Ascending aorta (tissue), 2 donors: ENCODE measurements at regions not wholly inside any gene's neighbourhood (a gene's known extent, or its start where the extent isn't known, plus 50 kb on each side); places are given as distances from the start of the nearest gene placed in this dataset.
"Not testable (repeated sequence)": the region's sequence is repeated elsewhere in the genome, so short reads cannot be mapped to it uniquely, and the experiment has no call there.

Source experiments
- DNase-seq, 2 donors: peaks; one replicate each; pipeline ENCODE4 v3.0.0-alpha.2; 2019; ENCODE audit warnings: low spot score in 2 of 2
- H3K27ac ChIP-seq, 2 donors: fragments of 200-600 bp; sonication (generic); one replicate each; pipeline ENCODE4 v1.5.1; 2016 to 2017; ENCODE audit warnings: mild to moderate bottlenecking in 1 of 2
- H3K27me3 ChIP-seq: fragments of 200-600 bp; sonication (generic); one replicate; pipeline ENCODE4 v1.5.1; 2017
- H3K36me3 ChIP-seq, 2 donors: fragments of 200-600 bp; sonication (generic); one replicate each; pipeline ENCODE4 v1.5.1; 2016
- H3K4me1 ChIP-seq, 2 donors: fragments of 200-600 bp; sonication (generic); one replicate each; pipeline ENCODE4 v1.5.1; 2016 to 2017; ENCODE audit warnings: mild to moderate bottlenecking in 1 of 2
- H3K4me3 ChIP-seq, 2 donors: fragments of 200-600 bp; sonication (generic); one replicate each; pipeline ENCODE4 v1.5.1; 2016 to 2017; ENCODE audit warnings: mild to moderate bottlenecking in 1 of 2
- H3K9me3 ChIP-seq, 2 donors: fragments of 200-600 bp; sonication (generic); one replicate each; pipeline ENCODE4 v1.5.1; 2016
- CTCF ChIP-seq, 3 experiments: fragments of 200-600 bp in 2 of 3; fragments of 450-650 bp in 1 of 3; sonication (generic) in 2 of 3; IDR thresholded peaks; one replicate each; pipeline ENCODE4 v1.5.1; 2016 to 2019; ENCODE audit warnings: antibody characterized with exemption in 3 of 3, mild to moderate bottlenecking in 1 of 3, moderate library complexity in 1 of 3
- intact Hi-C: fragments of 100-400 bp; cut with DNase I; formaldehyde crosslinking; loops from one replicate; pipeline ENCODE4 v1.15.1; 2023

- Histone ChIP-seq H3K9me3 (no peaks in the 10 kb centered on the region), H3K36me3 (no peaks in the 10 kb centered on the region), H3K27ac (no peak overlapping the region), H3K4me3 (no peak overlapping the region), H3K4me1 (no peaks in the 10 kb centered on the region), H3K27me3 (no peaks in the 10 kb centered on the region)
- DNase-seq = no peak
- intact Hi-C loops = no loop called here
- TF ChIP-seq CTCF (IDR thresholded peaks at IDR 0.05) = no peak
Measured at GRCh38 chr2:184316921-184317320, 281.4 kb upstream of the ZNF804A start.

- intact Hi-C loops = no loop called here
- H3K36me3 ChIP-seq = no peaks in the 10 kb centered on the region
- no peaks in the 10 kb centered on the region for H3K4me1 ChIP-seq
- DNase-seq = no peak
- H3K9me3 ChIP-seq = no peaks in the 10 kb centered on the region
- no peak overlapping the region for H3K27ac ChIP-seq
- no peak for TF ChIP-seq CTCF (IDR thresholded peaks at IDR 0.05)
- no peaks in the 10 kb centered on the region for H3K27me3 ChIP-seq
- H3K4me3 ChIP-seq = no peak overlapping the region
Measured at GRCh38 chr2:184322615-184323014, 275.7 kb upstream of the ZNF804A start.

- DNase-seq = no peak
- Histone ChIP-seq H3K9me3 (no peaks in the 10 kb centered on the region), H3K36me3 (no peaks in the 10 kb centered on the region), H3K27ac (no peak overlapping the region), H3K4me3 (no peak overlapping the region), H3K4me1 (no peaks in the 10 kb centered on the region), H3K27me3 (no peaks in the 10 kb centered on the region)
- intact Hi-C loops = no loop called here
- no peak for TF ChIP-seq CTCF (IDR thresholded peaks at IDR 0.05)
Measured at GRCh38 chr2:184326066-184326465, 272.3 kb upstream of the ZNF804A start.

GRCh38 chr2:184327805-184328204 lies 270.5 kb upstream of the ZNF804A start:
- intact Hi-C loops, H3K4me1 ChIP-seq, DNase-seq: not testable (repeated sequence)

GRCh38 chr2:184330561-184330960 lies 267.8 kb upstream of the ZNF804A start:
- intact Hi-C loops = not testable (repeated sequence)

More at GRCh38 chr2:184327805-184328204, 270.5 kb upstream of the ZNF804A start:
- H3K4me3 ChIP-seq, H3K36me3 ChIP-seq, H3K9me3 ChIP-seq, H3K27me3 ChIP-seq, H3K27ac ChIP-seq: not testable (repeated sequence)

GRCh38 chr2:184336688-184337087 lies 261.6 kb upstream of the ZNF804A start:
- no peaks in the 10 kb centered on the region for H3K27me3 ChIP-seq
- H3K27ac ChIP-seq = no peak overlapping the region
- DNase-seq = no peak
- no peak for TF ChIP-seq CTCF (IDR thresholded peaks at IDR 0.05)
- no peak overlapping the region for H3K4me3 ChIP-seq
- no peaks in the 10 kb centered on the region for H3K9me3 ChIP-seq
- intact Hi-C loops = no loop called here
- H3K4me1 ChIP-seq = no peaks in the 10 kb centered on the region
- no peaks in the 10 kb centered on the region for H3K36me3 ChIP-seq

More at GRCh38 chr2:184330561-184330960, 267.8 kb upstream of the ZNF804A start:
- not testable (repeated sequence) for H3K27me3 ChIP-seq, DNase-seq, H3K27ac ChIP-seq, H3K9me3 ChIP-seq, H3K4me1 ChIP-seq, H3K4me3 ChIP-seq, H3K36me3 ChIP-seq

- no peak overlapping the region for H3K4me3 ChIP-seq
- no peaks in the 10 kb centered on the region for H3K4me1 ChIP-seq
- no peak for DNase-seq
- no peaks in the 10 kb centered on the region for H3K9me3 ChIP-seq
- H3K27ac ChIP-seq = no peak overlapping the region
- no peak for TF ChIP-seq CTCF (IDR thresholded peaks at IDR 0.05)
- H3K27me3 ChIP-seq = no peaks in the 10 kb centered on the region
- intact Hi-C loops = no loop called here
- H3K36me3 ChIP-seq = no peaks in the 10 kb centered on the region
Measured at GRCh38 chr2:184338771-184339170, 259.6 kb upstream of the ZNF804A start.
